Fibroblast of the aortic adventitia (primary cell): ENCODE measurements at regions not wholly inside any gene's neighbourhood (a gene's known extent, or its start where the extent isn't known, plus 50 kb on each side); places are given as distances from the start of the nearest gene placed in this dataset.

Source experiments
- DNase-seq: peaks from one replicate; pipeline ENCODE4 v3.0.0-alpha.2; 2010; ENCODE audit warnings: low read depth
- H3K4me3 ChIP-seq: 2 replicates; pipeline ENCODE4 v1.5.1; 2011; ENCODE audit warnings: low read depth, mild to moderate bottlenecking, control low read depth, low read length, moderate library complexity
- CTCF ChIP-seq: IDR thresholded peaks from 2 replicates; pipeline ENCODE4 v1.5.1; 2011; ENCODE audit warnings: mild to moderate bottlenecking, low read length, control low read depth, inconsistent platforms; ENCODE audit not compliant: insufficient read depth

GRCh38 chr9:16316911-16317817 is 553.3 kb downstream of the BNC2 start:
- no peak for DNase-seq
- TF ChIP-seq CTCF: no peak
- no peak overlapping the region for H3K4me3 ChIP-seq

- TF ChIP-seq CTCF: no peak
- no peak for DNase-seq
Observed at GRCh38 chr9:16318516-16319060, 551.9 kb downstream of the BNC2 start.

GRCh38 chr9:16319646-16320045 is 550.8 kb downstream of the BNC2 start:
- no peak overlapping the region for H3K4me3 ChIP-seq
- no peak for DNase-seq
- no peak for TF ChIP-seq CTCF

More at GRCh38 chr9:16318516-16319060, 551.9 kb downstream of the BNC2 start:
- H3K4me3 ChIP-seq: no peak overlapping the region

- TF ChIP-seq CTCF: no peak
- DNase-seq: no peak
- no peak overlapping the region for H3K4me3 ChIP-seq
Observed at GRCh38 chr9:16320338-16320902, 550.0 kb downstream of the BNC2 start.

GRCh38 chr9:16321461-16322119 is 548.9 kb downstream of the BNC2 start:
- peak; percentile 66 for DNase-seq
- no peak overlapping the region for H3K4me3 ChIP-seq
- TF ChIP-seq CTCF: no peak

GRCh38 chr9:16322849-16323248 is 547.6 kb downstream of the BNC2 start:
- no peak for DNase-seq
- no peak for TF ChIP-seq CTCF
- H3K4me3 ChIP-seq: no peak overlapping the region
